NCI-H187 treated with DMSO at 0.1 percent for 48 hours (cell line): ENCODE measurements at regions not wholly inside any gene's neighbourhood (a gene's known extent, or its start where the extent isn't known, plus 50 kb on each side); places are given as distances from the start of the nearest gene placed in this dataset.

Experiments
- DNase-seq: peaks from one replicate; lab custom pipeline; 2025; lab: John Stamatoyannopoulos, UW

DNA sequence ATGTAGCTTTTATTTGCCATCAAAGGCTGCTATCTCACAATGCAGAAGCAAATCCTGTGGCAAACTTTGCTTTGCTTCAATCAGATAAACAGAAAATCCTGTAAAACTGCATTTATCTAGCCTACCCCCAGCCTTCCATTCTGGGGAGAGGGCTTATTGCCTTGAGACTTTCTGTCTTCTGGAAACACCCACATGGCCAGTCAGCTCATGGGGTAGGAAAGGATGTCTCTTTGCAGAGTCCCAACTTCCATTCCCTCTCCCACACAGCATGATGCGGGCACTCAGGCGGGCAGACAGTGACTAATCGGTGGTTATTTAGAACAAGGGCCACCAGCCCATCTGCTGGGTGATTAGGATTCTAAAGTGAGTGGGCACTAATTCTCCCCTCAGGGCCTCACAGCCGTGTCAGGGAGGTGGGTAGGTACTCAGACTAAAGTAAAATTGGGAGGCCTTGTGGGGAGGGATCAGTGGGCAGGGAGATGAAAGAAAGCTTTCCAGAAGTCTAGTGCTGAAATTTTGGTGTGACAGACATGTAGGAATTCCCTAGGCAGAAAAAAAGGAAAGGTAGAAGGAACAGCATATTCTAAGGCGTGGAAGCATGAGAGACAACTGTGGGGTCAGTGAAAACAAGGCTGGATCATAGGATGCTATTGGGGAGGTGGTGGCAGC lies 720.5 kb downstream of the VRK1 start:
- no peak for DNase-seq

DNA sequence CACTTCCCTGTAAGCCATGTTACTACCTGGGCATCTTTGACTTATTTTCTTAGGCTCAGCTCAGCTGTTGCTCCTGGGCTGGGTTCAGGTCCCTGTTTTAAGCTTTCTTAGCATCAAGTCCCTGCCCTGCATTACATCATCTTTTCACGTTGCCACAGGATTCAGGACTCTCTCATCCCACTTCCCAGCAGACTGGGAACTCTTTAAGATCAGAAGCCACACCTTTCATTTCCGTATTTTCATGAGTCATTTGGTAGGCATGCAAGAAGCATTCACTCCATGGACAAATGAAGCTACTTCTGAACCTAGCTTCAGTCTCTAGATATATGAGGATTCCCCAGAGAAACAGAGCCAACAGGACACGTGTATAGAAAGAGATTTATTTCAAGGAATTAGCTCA lies 726.8 kb downstream of the VRK1 start:
- DNase-seq: no peak

DNA sequence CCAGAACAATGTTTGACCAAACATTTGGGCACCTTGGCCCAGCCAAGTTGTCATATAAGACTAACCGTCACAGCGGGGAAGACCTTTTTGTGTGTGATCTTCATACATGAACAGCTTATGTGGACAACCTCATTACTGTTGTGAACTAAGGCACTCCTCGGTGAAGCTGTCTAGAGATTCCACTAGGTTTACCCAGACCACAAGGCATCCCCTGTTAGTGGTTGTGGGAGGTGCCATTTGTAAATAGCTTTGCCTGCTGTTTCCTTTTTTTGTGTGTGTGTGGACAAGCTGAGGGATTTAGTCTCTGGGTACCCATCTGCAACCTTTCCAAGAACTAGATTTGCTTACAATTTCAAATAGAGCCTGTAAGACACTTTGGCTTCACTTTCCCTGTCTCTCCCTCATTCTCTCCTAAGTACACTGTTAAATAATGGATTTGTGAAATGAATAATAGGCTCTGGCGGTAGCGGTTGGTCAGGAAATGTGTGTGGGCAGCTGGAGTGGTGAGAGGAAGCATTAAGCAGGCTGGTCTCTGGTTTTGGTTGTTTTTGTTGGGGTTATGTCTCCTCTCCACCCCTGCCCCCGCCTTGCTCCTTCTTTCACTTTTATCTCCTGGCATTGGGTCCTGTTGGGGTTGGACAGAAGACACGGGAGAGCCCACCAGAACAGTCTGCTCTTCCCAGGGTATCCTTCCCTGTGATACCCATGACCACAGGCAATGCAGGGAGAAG lies 727.6 kb downstream of the VRK1 start:
- DNase-seq: no peak

DNA sequence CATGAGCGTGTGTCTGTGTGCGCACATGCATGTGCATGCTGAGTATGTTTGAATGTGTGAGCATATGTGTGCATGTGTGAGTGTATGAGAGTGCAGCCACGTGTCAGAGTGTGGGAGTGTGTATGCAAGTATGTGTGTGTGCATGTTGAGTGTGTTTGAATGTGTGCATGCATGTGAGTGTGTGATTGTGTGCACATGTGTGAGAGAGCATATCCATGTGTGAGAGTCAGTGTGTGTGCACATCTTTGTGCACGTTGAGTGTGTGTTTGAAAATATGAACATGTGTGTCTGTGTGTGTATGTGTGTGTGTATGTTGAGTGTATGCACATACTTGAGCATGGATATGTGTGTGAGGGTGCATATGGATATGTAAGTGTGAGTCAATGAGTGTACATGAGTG lies 730.8 kb downstream of the VRK1 start:
- DNase-seq: no peak

DNA sequence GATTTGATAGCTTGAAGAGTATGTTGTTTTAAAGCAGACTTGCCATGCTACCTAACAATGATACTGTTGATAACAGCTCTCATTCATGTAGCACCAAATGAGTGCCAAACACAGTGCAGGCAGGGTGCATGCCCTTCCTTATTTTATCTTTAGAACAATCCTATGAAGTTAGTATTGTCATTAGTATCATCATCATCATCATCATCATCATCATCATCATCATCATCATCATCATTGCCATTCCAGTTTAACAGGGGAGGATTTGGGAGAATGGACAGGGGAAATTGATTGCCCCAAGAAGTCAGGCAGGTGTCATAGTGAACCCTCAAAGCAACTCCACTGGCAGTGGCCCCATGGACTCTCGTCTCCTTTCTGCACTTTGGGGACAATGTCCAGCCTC lies 734.9 kb downstream of the VRK1 start:
- no peak for DNase-seq

DNA sequence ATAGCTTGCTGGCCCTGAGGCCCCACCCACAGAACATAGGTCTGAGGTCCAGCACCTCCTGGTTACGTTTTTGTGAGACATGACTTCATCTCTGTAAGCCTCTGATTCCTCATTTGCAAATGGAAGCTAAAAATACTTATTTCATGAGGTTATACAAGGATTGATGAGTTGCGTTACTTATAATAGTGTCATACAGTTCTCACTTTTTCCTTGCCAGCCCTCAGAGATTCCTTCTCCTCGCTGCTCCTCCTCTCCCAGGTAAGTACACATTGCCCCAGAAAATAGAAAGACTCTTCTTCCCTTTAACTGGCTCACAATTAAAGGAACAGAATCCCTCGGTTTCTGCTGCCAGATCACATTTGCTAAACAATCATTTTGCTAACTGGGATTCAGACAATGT lies 739.2 kb downstream of the VRK1 start:
- no peak for DNase-seq

DNA sequence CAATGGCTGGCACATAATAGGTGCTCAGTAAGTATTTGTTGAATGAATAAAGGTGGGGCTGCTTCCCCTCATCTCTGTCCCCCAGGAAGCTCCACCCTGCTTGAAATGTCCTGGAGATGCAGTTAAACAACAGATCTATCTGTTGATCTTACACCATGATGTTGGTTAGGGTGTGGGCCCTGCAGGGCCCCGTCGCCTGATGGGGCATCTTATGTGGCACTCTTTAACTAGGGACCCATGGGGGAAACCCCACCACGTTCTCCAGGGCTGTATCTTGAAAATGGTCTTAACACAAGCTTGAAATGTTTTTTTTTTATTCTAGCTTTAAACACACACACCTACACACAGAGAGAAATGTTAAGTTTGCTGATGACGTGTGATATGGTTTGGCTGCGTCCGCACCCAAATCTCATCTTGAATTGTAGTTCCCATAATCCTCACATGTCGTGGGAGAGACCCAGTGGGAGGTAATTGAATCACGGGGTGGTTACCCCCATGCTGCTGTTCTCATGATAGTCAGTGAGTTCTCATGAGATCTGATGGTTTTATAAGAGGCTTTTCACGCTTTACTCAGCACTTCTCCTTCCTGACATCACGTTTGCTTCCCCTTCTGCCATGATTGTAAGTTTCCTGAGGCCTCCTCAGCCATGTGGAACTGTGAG lies 741.7 kb downstream of the VRK1 start:
- DNase-seq: no peak

DNA sequence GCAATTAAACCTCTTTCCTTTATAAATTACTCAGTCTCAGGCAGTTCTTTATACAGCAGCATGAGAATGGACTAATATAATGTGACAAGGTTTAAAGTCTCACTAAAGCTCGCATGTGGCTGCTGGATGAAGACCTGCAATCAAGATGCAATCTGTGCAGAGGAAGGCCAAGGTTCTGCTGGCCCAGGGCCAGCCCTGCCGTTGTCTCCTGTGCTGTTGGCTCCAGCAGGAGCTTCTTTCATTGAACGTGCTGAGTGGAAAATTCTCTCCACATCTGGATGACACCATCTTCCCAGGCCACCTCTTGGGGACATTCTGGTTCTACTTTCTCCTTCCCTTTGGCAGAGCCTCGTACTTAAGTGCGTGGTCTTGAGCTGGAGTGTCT lies 742.2 kb downstream of the VRK1 start:
- no peak for DNase-seq

DNA sequence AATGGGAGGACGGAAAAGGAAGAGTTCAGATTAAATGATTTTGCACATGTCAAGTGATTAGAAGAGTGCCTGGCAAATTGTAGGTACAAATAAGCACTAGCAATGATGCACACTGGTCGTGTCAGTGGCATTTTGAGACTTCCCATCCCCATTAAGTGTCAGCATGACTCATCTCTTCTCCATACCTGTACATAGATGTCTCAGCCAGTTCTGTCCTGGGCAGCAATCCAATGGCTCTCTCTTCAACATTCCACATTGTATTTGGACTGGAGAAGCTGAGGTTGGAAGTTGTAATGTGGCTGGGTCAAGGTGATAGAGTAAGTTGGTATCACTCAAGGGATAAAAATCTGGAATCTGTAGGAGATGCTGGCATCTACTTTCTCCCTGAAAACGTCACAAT lies 742.7 kb downstream of the VRK1 start:
- no peak for DNase-seq

DNA sequence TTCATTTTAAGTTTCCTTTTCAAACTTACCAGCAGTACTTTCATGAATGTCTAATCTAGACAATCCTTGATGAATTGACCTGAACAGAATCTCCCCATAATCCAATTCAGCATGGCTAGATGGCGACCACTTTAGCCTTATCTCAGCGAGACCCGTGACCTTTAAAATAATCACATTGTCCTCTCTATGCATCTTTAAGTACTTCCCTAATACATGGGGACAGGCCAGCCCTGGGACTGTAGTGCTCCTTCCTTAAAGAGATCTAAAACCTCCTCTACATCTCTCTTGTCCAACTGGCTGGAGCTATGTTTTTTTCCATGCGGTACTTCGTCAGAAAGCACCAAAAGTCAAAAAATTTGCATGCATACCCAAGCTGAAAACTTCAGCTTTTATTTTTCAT lies 746.0 kb downstream of the VRK1 start:
- DNase-seq: no peak

DNA sequence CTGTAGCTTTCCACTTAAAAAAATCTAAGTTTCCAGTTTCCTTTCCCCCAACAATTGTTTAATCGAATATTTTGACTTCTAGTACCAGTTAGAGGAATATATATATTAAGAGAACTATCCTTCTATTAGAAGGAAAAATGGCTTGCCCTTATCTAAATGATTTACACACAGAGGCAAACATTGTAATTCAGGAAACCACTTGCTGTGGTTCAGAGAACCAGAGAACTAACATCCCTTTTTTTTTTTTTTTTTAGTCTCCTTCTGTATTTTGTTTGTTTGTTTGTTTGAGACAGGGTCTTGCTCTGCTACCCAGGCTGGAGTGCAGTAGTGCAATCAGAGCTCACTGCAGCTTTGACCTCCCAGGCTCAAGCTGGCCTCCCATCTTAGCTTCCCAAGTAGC lies 746.6 kb downstream of the VRK1 start:
- DNase-seq: no peak

DNA sequence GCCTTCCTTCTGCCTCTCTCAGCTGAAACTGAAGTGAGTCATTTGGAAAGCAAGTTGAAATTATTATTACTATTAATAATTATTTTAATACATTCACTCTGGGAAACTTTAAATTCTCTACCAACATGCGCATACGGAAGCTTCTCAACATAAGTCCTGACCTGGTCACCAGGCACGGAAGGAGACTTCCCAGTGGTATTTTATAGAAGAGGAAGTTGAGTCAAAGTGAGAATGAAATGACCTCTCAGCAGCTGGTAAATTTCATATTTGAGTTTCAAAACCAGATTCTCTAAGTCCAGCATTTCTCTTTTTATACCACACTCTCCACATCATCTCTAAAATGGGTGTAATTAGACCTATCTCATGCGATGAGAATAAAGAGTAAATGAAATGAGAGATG lies 747.4 kb downstream of the VRK1 start:
- no peak for DNase-seq

DNA sequence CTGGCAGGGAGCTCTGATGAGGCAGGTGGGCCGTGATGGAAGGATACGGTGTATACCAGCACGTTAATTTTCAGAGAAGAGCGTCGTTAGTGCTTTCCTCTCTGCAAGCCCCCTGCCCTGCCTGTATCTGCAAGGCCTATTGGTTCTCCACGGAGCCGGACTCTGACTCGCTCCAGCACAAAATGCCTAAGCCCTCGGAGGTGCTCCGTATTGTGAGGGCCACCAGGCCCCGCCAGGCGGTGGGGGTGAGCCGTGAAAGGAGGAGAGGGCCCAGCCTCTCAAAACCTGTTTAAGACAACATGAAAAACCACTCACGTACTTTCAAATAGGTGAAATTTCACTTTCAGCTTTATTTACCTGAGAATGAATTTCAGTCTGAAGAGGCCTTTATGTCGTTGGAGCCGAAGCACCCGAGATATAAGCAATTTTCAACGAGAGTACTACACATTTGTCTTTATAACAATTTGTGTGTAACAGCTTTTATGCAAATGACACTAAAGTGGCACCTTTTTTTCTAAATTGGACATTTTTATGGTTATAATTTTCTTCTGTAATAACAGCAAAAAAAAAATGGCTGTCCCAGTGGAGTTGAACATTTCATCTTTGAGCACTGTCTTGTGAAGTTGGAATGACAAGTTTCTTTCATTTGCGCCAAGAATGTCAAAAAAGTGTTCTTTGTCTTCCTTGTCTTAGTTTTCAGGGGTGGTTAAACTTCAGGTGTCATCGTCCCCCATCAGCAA lies 749.5 kb downstream of the VRK1 start:
- no peak for DNase-seq

DNA sequence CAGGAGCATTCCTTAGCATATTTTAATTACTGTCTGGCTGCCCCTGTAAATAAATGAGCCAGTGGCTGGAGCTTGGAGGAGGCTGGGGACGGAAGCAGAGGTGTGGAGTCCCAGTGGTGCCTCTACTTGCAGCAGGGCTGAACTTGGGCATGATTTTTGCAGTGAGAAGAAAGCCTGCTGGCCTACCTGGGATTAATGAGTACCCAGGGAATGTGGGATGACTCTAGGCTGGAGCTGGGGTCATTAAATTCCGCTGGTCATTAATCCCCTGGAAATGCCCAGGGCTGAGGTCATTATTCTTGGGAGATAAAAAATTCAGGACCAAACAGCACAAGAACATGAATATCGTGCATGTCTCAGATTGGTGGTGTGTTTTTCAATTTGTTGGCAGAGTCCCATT lies 753.3 kb downstream of the VRK1 start:
- no peak for DNase-seq

DNA sequence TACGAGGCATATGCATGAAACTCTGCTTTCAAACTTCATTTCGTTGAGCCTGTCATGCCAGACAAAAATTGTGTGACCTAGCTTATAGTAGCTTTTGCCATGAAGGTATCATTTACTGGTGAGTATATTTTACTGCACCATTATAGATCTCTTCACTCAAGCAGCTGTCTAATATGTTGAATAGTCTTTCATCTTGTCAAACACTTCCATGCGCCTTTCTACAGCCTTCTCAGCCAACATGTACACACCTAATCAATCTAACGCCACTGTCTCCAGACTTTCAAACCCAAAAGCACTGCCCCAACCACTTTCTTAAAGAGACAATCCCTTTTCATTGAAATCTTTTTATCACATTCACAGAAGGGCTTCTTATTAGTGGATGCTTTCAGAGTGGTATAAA lies 757.4 kb downstream of the VRK1 start:
- no peak for DNase-seq

DNA sequence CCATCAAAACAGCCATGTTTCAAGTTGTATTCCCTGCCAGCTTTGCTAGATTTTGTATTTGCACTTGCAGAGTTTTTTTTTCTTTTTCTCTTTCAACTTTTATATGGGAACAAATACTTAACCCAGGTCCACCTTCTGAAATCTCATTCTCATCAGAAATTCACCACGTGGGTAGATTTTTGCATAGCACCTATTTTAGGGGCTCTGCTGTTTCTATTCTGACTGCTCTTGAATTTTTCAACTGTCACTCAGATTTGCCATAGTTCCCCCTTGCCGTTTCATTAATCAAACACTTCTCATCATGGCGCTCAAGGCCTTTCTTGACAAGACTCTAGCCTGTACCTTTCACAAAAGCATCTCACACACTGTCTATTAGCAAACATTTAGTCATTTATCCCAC lies 767.2 kb downstream of the VRK1 start:
- DNase-seq: no peak

DNA sequence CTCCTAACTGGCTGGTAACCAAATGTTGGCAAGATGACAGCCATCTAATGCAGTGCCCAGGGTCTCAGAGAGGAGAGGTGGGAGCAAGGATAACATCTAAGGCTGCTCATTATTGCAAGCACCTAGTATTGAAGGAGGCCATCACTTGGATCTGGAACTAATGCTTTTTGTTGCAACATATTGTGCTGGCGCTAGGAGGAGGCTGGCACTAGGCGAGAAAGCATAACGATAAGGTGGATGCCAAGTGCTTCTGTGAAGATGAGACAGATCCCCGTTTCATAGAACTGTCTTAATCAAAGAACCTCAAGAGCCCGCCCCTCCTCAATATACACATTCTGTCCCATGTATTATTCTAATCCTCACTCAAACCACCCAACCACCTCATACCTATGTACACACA lies 774.0 kb downstream of the VRK1 start:
- no peak for DNase-seq

DNA sequence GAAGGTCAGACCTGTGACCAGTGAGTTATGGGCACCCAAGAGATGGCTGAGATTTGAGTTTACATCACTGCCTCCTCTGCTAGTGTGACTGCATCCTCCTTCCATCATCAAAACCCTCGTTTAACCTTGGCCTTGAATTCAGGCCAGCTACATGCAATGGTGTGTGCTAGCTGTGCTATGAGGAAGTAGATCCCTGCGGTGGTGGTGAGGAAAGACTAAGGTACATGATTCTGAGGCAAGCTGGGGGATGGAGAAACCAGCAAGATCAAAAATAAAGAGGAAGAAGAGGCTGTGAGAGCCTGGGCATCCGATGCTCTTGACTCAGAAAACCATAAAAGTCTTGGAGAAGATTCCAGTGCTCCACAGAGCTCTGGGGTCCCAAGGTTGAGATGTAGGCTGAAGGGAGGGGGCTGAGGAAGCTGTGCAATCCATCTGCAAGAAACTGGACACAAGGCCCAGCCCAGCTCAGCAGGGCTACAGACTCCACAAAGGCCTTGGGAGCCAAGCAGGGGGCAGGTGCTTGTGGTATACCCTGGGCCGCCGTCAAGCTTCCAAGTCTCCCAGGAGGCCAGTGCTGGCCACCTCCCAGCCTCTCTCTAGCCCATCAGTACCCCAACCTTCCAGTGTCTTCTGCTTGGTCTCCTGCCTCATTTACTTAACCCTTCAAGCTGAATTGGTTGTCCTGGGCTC lies 774.8 kb downstream of the VRK1 start:
- no peak for DNase-seq

DNA sequence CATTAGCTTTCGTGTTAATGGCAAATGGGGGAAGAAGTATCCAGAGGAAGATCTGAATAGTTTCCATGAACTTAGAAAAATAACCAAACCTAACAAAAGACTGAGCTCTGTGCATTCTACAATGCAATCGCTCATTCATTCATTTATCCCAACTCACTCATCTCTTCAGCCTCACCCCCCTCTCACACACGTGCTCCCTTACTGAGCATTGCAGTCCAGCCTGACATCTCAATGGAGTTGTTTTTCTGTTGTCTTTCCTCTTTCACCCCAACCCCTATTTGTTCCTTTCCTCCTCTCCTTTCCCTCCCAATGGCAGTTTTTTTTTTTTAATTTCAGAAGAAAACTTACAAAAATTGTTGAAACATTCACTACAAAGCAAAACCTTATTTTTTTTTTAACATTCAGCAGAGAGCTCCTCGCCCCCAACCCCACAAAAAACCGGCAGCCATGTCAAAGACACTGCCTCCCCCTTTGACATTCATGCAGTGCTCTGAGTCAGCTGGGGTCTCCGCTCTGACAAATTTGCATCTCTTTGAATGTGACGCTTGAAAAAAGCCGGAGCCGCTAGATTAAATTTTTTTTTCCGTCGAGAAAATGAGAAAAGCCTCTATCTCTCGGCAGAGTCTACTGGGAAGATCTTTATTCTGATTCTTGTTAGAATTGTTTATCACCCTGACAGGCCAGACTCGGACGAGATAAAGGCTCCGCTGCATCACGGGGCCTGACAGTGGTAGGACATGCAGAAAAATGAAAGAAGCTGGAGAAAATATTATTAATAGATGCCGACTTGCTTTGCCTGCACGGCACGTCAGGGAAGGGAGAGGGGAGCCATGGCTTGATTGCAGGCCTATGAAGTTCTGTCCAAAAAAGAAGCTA lies 775.6 kb downstream of the VRK1 start:
- DNase-seq: no peak

DNA sequence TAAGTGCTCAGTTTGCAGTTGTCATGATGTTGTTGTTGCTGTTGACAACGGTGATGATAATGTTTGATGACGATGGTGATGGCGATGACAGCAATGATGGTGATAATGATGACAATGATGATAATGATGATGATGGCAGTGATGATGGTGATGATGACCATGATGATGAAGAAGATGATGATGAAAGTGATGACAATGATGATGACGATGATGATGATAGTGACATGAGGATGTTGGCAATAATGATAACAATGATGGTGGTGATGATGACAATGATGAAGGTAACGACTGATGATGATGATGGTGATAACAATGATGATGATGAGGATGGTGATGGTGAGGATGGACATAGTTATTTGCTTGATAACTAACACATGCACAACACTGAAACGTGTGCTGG lies 778.5 kb downstream of the VRK1 start:
- no peak for DNase-seq

DNA sequence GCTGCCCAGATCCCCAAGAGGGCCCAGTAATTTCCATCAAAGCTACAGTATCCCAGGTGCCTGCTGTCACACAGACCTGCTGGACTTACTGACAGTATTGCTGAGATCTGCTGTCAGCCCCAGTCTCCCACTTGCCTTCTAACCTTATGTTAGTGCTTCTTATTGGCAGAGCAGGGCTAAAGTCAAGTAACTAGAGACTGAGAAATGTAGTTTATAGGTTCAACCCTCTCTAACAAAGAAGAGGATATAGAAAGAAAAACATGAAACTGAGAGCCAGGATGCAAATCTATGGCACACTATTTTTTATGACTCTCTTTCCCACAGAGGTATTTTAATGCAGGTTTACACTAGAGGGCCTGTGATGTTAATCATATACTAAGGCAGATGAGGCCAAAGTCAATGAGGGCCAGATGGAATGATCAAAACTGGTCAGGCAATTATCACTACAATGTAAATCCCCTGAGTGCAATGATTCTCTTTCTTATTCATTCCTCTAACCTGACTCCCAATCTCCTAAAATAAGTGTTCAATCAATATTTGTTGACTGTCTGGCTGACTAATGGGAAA lies 781.9 kb downstream of the VRK1 start:
- no peak for DNase-seq
